Lower lobe of right lung (tissue), 2 donors: ENCODE measurements at regions not wholly inside any gene's neighbourhood (a gene's known extent, or its start where the extent isn't known, plus 50 kb on each side); places are given as distances from the start of the nearest gene placed in this dataset.

Experiments used
- ATAC-seq, 2 donors: fragments of 200-7000 bp; cut with Tn5 transposase; one replicate each; pipeline ENCODE4 v1.9.1; 2020 to 2022; ENCODE audit warnings: mild to moderate bottlenecking in 2 of 2, moderate library complexity in 2 of 2
- DNase-seq: peaks from one replicate; pipeline ENCODE4 v3.0.0-alpha.2; 2020
- H3K27ac ChIP-seq: fragments of 200-600 bp; one replicate; pipeline ENCODE4 v1.8.0; 2022
- H3K27me3 ChIP-seq: fragments of 200-600 bp; one replicate; pipeline ENCODE4 v1.8.0; 2022; ENCODE audit warnings: low read depth
- H3K36me3 ChIP-seq: fragments of 200-600 bp; one replicate; pipeline ENCODE4 v1.8.0; 2022; ENCODE audit warnings: mild to moderate bottlenecking
- H3K4me1 ChIP-seq: fragments of 200-600 bp; one replicate; pipeline ENCODE4 v1.8.0; 2022
- H3K4me3 ChIP-seq: fragments of 200-600 bp; one replicate; pipeline ENCODE4 v1.8.0; 2022; ENCODE audit warnings: mild to moderate bottlenecking
- H3K9me3 ChIP-seq: fragments of 200-600 bp; one replicate; pipeline ENCODE4 v1.8.0; 2022
- CTCF ChIP-seq: fragments of 200-600 bp; IDR thresholded peaks from one replicate; pipeline ENCODE4 v1.8.0; 2022; ENCODE audit warnings: antibody characterized with exemption, mild to moderate bottlenecking
- intact Hi-C: fragments of 100-400 bp; cut with DNase I; formaldehyde crosslinking; loops from one replicate; pipeline ENCODE4 v1.11.0; 2022
- donor health status: DM: no; HTN: yes; CAD: no; lungs with severe emphysema.

DNA sequence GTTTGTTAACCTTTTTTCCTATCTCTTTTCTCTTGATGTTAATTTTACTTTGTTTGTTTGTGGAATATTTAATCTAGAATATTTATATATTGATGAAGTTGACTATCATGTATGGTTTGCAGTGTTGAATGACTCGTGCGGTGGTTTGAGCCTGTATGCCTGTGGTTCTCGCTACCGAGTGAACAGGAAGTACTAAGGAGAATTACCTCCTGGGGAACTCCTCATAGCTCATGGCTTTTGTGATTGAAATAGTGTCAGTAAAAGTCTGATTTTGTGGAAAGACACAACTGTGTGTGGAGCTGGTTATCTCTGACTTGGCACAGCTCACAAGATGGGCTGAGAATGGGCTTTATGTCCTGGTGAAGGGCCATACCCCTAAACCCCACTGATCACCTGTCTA is 498.6 kb downstream of the GLRX3 start:
- H3K27me3 ChIP-seq = peaks cover 9% of the 10 kb centered on the region
- no peak overlapping the region for H3K4me3 ChIP-seq
- intact Hi-C loops = no loop called here
- DNase-seq (no peak), ATAC-seq (no peak)
- no peak overlapping the region for H3K27ac ChIP-seq
- H3K9me3 ChIP-seq = no peaks in the 10 kb centered on the region
- no peaks in the 10 kb centered on the region for H3K36me3 ChIP-seq
- TF ChIP-seq CTCF = no peak
- peaks cover 11% of the 10 kb centered on the region for H3K4me1 ChIP-seq

DNA sequence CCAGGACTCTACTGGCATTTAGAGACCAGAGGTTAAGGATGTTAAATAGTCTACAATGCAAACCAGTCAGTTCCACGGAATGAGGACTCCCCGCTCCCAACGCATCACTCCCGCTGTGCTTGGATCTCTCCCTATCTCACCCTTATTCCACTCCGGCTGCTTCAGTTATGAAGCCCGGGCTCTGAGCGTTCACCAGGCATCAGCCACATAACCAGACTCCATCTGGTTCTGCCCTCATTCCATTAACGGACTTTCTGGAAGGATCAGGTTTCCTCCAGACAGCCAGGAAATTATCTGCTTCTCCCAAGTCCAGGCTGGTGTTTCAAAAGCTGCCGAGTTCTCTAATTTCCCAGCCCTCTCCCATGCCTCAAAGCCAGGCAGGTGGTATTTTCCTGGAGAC is 499.3 kb downstream of the GLRX3 start:
- ATAC-seq = no peak
- TF ChIP-seq CTCF = no peak
- intact Hi-C loops = no loop called here
- Histone ChIP-seq H3K27me3 (peaks cover 9% of the 10 kb centered on the region), H3K4me3 (no peak overlapping the region), H3K4me1 (peaks cover 11% of the 10 kb centered on the region), H3K36me3 (no peaks in the 10 kb centered on the region), H3K9me3 (no peaks in the 10 kb centered on the region), H3K27ac (no peak overlapping the region)
- DNase-seq = no peak

GRCh38 chr10:130636313-130636930 is 500.2 kb downstream of the GLRX3 start:
- intact Hi-C loops = no loop called here
- DNase-seq (no peak), ATAC-seq (no peak)
- H3K4me3 ChIP-seq = no peak overlapping the region
- H3K4me1 ChIP-seq = peaks cover 7% of the 10 kb centered on the region
- H3K36me3 ChIP-seq = no peaks in the 10 kb centered on the region
- peaks cover 9% of the 10 kb centered on the region for H3K27me3 ChIP-seq
- H3K9me3 ChIP-seq = no peaks in the 10 kb centered on the region
- TF ChIP-seq CTCF = no peak
- no peak overlapping the region for H3K27ac ChIP-seq

DNA sequence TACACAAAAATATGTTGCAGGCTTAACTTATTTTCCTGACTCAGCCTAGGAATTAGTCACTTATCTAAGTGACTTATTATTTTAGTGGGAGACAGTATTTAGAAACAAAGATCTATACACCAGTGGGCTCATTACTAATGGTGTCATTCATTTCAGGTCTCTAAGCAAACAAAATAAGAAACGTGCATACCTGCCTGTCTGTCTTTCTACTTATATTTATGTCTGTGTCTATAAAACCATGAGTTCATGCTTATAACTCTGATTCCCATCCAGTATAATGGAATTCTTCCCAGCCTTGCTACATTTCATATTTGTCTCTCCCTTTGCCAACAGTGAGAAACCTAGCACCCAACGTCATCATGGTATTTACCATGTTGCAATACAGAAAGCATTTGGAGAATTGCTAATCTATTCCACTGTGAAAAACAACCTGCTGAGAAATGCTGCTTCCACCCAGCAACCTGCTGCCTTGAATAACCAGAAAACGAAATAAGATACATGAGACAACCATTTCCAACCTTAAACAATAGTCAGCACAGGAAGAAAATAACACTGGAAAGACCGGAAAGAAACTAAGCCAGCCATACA is 501.0 kb downstream of the GLRX3 start:
- no peak for TF ChIP-seq CTCF
- peaks cover 9% of the 10 kb centered on the region for H3K27me3 ChIP-seq
- no peak overlapping the region for H3K27ac ChIP-seq
- ATAC-seq (no peak), DNase-seq (no peak)
- intact Hi-C loops = no loop called here
- H3K9me3 ChIP-seq = no peaks in the 10 kb centered on the region
- no peak overlapping the region for H3K4me3 ChIP-seq
- H3K36me3 ChIP-seq = no peaks in the 10 kb centered on the region
- no peaks in the 10 kb centered on the region for H3K4me1 ChIP-seq

DNA sequence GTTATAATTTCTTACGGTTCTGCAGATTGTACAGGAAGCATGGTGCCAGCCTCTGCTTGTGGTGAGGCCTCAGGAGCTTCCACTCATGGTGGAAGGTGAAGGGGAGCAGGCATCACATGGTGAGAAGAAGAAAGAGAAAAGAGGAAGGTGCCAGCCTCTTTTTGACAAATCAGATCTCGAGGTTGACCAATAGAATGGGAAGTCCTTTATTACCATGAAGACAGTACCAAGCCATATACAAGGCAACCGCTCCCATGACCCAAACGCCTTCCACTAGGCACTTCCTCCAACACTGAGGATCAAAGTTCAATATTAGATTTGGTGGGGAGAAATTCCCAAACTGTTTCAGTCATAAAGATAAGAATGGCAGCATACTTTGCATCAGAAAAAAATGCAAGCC is 502.8 kb downstream of the GLRX3 start:
- Histone ChIP-seq H3K4me1 (no peaks in the 10 kb centered on the region), H3K27ac (no peak overlapping the region), H3K27me3 (peaks cover 9% of the 10 kb centered on the region), H3K9me3 (no peaks in the 10 kb centered on the region), H3K36me3 (no peaks in the 10 kb centered on the region), H3K4me3 (no peak overlapping the region)
- TF ChIP-seq CTCF = no peak
- intact Hi-C loops = no loop called here
- ATAC-seq (no peak), DNase-seq (no peak)
